ENCODE measurements at regions not wholly inside any gene's neighbourhood (a gene's known extent, or its start where the extent isn't known, plus 50 kb on each side); places are given as distances from the start of the nearest gene placed in this dataset.
"Not testable (repeated sequence)": the region's sequence is repeated elsewhere in the genome, so short reads cannot be mapped to it uniquely, and the experiment has no call there.

DNA sequence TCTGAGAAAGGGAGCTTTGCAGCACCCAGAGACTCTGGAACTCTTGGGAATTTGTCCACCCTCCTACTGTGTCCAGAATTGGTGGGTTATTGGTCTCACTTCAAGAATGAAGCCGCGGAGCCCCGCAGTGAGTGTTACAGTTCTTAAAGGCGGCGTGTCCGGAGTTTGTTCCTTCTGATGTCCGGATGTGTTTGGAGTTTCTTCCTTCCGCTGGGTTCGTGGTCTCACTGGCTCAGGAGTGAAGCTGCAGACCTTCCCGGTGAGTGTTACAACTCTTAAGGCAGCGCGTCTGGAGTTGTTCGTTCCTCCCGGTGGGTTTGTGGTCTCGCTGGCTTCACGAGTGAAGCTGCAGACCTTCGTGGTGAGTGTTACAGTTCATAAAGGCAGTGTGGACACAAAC lies 824.7 kb downstream of the LRRTM4 start:
- not testable (repeated sequence) for DNase-seq (ENCODE audit: low spot score)

DNA sequence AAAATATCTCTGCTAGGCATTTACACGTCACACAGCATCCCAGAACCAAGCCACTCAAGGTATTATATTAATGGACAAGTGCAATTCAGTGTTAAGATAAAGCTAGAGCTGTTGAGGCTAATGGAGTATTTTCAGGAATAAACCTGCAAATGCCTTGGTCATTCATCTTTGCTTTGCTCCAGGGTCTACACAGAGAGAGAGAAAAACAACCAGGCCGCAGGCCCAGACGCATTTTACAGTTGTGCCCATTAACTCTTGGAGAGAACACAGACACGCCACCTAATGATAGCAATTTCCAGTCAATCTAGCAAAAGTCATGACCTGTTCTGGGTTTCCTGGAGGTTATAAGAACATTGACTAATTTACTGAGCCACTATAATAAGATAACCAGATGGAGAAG lies 829.3 kb downstream of the LRRTM4 start:
- DNase-seq (ENCODE audit: low spot score), result no peak

DNA sequence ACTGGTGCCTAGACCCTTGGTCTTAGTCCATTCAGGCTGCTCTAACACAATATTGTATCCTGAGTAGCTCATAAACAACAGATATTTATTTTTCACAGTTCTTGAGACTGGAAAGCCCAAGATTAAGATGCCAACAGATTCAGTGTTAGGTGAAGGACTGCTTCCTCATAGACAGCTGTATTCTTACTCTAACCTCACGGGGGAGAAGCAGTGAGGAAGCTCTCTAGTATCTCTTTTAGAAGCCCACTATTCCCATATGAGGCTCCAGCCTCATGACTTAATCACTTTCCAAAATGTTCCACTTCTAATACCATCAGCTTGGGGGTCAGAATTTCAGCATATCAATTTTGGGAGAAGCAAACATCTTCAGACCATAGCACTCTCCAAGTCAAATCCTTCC lies 833.4 kb downstream of the LRRTM4 start:
- DNase-seq (ENCODE audit: low spot score), result no peak

DNA sequence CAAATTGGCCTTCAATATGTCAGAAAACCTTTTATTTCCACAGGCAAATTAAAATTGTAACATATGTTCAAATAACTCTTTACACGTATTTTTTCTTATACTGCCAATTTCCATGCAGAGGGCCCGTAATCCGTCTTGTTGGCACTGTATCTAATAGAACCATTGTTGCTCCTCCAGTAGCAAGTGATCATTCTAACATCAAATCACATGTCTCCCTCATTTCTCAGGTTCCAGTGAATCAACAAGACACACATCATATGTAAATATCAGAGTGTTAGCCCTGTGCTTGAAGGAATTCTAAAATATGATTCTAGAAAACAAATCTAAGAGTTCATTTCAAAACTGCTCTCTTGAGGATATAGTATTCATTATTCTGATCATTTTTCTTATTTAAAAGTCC lies 834.3 kb downstream of the LRRTM4 start:
- no peak for DNase-seq (ENCODE audit: low spot score)

DNA sequence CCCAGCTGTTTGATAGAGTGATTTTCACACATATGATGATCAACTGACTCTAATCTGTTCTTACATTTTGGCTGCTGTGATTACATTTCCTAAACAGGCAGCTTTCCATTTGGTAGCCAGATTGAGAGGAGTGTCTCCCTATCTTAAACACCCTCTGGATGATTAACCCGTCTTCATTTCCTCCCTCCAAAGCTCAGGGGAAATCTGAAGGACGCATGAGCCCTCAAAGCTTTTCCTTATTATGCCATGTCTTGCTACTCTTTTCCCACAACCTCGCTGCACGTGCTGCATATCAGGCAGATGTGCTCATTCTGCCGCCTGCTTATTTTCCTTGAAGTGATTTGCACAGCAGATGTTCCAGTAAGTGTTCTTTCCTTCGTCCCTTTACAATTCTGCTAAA lies 837.4 kb downstream of the LRRTM4 start:
- no peak for DNase-seq (ENCODE audit: low spot score)

DNA sequence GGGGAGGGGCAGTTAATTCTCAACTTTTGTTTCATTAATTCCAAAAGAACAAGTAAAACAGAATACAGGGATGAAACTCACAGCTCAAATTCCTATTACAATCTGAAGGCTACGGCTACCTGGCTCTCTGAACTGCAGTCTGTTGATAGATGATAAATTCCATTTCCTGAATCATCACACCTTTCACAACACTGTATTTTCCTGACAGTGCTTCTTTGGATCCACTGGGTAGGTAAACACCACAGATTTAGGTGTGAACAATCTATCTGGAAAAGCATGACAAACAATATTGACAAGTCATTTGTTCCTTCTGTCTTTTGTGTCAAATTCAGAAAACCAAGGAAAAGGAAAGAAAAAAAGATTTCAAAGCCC lies 843.2 kb downstream of the LRRTM4 start:
- DNase-seq (ENCODE audit: low spot score), result no peak

DNA sequence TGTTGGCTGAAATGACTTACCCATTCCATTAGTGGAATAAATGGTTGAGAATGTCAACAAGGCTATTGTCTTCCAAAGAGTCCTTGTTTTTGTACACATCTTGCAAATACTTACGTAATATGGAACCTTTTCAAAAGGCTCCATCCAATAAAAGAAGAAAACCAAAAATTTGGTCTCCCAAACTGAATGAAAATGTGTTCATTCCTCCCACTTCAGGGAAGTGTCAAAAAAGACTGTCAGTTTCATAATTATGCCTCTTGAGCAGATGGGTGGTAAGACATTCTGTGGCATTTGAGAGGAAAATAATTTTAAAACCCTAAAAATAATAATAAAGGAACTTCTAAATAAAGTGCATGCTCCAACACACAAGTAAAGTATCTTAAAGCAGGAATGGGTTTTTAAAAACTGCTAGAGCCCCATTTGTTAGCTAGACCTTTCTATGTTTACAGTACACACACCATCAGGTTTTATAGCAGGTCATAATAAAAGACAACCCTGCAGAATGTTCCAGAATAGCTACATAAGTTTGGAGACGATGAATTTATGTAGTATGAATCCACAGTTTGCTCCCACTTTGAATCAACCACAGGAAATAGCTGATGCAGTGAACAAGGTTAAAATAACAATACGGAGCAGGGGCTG lies 843.7 kb downstream of the LRRTM4 start:
- DNase-seq (ENCODE audit: low spot score), result no peak

DNA sequence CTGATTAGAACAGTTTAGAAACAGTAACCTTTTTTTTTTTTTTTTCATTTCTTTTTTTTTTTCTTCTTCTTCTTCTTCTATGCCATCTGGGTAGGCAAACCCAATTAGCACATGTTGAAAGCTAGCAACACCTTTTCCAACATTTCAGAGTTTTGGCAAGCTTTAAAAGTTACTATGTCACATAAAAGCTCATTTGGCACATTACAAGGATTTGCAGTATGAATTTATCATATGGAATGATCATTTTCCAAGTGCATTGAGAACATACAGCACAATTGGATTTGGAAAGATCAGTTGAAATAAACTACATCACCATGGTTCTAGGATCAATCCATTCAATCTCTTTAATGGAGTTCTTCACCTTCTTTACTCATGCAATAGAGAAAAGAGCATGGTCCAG lies 847.0 kb downstream of the LRRTM4 start:
- DNase-seq (ENCODE audit: low spot score), result no peak

DNA sequence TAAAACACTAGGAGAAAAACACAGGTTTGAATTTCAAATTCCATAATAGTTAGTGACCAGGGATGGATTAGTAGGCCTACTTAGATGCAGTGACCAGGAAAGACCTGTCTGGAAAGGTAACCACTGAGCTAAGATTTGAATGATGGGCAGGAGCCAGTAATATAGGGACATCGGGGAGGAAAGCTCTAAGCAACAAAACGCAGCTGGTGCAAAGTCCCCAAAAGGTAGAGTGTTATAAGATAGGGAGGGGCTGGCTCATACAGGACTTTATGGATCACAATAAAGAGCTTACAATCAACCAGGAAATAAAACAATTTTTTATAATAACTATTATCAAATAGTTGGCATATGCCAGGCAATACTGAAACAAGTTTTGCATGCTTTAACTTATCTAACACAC lies 849.4 kb downstream of the LRRTM4 start:
- no peak for DNase-seq (ENCODE audit: low spot score)

DNA sequence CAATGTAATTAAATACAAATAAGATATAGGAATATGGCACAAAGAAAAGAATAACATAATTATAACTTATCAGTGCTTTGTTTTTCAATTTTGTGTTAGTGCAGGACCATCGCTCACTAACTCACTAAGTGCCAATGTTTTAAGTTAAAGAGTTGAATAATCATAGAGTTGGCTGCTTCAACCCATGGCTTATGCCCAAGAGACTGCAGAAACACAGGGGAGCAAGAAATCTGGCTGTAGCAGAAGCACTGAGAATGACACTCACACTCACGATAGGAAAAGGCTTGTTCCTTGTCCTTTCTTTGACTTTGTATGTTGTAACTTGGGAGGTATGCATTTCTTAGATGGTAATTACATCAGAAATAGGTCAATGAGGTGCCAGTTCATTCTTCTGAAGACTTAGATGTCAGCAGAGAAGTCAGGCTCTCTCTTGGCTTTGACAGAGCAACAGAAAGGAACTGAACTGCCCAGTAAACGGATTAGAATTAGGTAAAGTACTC lies 852.2 kb downstream of the LRRTM4 start:
- no peak for DNase-seq (ENCODE audit: low spot score)

DNA sequence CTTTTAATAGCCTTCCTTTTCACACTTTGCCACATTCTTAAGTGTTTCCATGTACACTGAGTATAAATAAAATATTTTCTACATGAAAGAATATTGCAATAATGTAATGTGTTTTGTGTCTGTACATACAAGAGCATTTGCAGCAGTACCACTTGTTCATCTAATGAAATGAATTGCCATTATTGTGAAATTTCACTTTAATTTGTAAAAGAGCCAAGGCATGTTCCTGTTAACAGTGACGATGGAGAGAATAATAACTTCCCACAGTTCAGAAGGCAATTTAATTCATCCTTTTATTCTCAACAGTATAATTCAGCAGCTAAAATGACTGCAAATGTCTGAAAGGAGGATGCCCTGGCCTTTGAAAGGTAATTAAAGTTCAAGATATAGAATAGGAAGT lies 853.9 kb downstream of the LRRTM4 start:
- DNase-seq (ENCODE audit: low spot score), result no peak

DNA sequence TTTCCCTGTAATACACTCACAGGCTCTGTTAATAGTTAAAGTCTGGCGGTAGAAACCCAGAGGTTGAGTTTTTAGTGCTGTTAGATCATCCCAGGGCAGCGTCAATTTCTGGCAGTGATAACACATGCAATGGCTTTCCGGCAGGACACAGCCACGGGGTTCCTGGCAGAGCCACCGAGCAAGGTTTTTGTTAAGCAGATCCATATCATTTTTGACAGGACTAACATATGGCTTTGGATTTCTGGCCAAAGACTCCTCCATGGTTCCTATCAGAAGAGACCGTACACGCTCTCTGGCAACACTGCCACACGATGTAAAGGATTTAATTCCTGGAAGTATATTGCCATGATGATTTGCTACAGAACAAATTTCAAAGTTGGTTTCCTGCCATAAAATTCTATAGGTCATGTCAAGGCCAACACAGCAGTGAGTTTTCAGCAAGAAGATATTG lies 854.3 kb downstream of the LRRTM4 start:
- DNase-seq (ENCODE audit: low spot score), result no peak

DNA sequence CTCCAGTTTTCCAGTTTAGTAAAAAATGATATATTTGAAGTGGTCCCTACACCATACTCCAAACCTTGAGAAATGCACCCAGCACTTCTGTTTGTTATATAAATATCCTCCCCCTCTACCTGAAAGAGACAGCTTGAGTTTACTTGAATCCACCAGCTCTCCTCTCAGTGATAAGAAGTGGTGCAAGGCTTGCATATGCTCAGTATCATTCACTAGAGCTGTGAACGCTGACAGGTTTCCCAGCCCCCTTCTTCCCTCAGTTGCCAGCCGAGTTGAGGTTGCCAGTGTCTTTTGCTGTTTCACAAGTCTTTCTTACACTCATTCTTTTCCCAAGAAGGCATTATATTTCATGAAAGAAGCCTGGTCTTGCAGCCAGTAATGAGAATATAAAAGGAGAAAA lies 880.0 kb downstream of the LRRTM4 start:
- DNase-seq (ENCODE audit: low spot score), result no peak

DNA sequence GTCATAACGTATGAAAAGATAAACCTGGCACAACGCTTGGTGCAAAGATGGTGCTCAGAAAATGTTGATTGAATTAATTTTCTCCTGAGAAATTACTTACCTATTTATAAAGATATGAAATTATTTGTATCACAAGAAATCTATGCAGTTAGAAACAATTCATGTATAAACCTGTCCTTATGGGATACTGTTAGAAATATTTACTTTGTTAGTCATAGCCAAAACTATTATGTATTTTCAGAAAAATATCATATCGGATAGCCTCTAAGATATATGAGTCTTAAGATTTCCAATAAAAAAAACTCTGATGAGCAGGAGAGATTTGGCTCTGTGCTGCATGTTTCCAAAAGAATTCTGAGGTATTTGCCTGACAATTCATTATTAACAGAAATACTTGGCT lies 880.7 kb downstream of the LRRTM4 start:
- no peak for DNase-seq (ENCODE audit: low spot score)

DNA sequence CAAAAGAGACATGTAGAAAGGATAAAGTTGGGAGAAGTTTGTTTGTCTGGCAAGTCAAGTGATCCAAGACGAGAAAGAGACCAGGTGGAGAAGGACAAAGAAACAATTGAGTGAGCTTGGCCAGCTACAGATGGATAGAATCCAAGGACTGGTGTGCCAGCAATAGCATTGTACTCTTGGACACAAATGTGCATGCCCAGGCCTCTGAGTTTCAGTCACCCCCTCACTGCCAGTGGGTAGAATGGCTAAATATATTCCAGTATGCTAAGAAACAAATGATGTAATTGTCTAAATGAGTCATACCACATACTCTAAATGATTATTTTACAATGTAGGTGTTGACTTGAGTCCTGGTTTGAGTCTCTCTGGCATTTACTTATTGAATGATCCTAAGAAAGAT lies 881.3 kb downstream of the LRRTM4 start:
- DNase-seq (ENCODE audit: low spot score), result peak; percentile 2

DNA sequence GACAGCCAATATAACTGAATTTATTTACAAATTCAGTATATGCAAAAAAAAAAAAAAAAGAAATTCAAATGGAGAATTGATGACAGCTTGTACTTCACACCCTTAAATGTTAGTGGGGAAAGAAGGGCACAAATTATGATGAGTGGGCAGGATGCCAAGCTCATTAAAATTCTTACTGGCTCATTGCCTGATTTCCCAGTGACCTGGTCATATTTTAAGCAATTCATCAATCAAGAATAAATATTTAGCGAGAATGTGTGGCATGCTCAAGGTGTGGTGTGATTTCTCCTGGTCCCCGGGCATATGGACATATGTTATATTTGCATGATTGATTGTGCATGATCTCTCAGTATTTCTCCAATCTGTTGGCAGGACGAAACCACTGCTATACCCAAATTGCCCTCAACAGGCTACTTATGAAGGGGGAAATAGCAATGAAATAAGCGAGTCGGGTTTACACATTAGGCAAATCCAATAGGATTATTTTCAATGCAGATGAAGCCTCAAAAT lies 883.0 kb downstream of the LRRTM4 start:
- no peak for DNase-seq (ENCODE audit: low spot score)

DNA sequence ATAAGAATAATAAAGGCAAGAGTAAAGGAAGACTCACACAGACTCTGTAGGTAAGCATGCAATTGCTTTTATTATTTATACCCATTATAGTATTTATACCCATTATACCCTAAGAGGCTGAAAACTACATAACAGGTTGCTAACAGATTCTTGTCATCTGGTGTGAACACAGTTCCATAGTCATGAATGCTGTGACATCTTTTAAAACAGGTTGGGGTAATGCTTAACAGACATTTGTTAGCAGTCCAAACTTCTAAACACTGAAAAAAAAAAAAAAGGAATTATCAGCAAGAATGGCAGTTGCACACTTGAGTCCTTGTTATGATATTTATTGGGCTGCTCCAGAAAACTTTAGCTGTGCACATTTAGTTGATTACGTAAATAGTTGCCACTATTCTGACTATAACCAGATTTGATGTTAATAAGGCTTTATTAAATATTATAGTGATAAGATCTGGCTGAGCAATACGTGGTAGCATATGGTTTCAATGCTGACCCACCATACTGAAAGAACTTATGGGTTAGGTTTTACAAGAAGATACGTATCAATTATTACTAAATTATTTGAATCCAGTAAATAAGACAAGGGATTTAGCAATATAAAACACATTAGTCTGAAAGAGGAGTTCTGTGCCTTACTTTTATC lies 888.8 kb downstream of the LRRTM4 start:
- no peak for DNase-seq (ENCODE audit: low spot score)

DNA sequence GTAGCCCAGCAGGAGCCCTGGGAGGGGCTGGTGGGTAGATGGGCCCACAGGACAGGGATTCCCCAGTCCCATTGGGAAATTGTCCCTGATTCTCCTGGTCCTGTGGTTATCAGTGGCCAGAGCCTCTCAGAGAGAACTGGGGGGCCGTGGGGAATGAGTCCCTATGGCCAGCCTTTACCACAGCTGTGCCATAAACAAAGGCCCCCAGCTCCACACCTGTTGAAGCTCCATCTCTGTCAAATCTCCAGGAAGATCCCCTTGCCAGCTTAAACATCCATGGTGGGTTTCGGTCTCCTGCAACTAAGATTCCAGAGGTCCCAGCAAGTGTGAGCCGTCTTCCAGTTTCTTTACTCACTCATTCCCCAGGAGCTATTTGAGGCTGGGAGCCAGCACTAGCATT lies 897.1 kb downstream of the LRRTM4 start:
- DNase-seq (ENCODE audit: low spot score), result no peak

DNA sequence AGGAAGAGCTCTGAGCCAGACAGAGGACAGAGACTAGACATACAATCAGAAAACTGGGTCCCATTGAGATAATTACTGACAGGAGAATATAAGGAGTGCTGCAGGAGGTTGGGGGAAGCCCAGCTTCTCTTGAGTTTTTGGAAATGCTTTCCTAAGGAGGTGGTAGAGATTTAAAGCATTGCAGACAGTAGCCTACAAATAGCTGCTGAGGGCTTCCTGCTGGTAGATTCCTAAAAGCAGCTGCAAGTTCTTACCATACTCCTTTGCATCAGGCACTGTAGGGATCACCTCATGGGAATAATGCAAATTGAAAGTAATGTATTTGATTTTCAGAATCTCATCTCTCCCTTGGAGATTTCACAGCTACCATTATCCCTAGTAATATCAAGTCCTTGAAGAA lies 902.6 kb upstream of the GCFC2 start:
- no peak for DNase-seq (ENCODE audit: low spot score)

DNA sequence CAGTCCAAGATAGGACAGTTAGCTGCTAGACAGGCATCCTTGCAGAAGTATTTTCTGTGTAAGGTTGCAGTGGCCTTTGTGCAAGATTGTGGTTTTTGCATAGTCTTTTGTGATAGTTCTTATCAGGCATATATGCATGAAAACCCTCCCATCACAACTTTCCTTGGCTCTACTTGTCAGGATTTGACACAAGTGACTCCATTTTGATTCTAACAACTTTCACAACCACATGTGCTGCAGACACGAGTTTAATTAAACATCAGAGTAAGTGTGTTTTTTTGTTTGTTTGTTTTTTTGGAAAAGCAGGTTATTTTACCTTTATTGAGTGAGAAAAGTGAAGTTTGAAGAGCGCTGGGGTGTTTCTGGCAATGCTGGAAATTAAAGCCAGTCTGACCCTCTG lies 902.0 kb upstream of the GCFC2 start:
- DNase-seq (ENCODE audit: low spot score), result no peak

DNA sequence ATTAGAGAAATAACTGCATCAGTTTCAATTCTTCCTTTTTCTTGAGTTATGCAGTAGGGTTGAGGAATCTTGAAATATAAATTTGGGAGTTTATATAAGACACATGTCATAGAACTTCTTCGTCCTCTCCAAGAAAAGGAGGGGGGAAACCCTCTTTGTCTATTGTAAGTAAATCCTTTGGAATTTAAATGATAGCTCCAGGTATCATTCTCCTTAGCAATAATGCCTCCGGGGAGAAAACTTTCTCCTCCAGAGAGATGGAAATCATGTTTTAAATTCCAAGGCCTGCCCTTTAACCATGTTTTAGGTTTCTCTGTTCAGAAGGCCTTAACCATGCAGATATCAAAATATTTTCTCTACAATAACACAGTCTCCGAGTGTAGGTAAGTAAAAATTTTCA lies 899.7 kb upstream of the GCFC2 start:
- DNase-seq (ENCODE audit: low spot score), result no peak

DNA sequence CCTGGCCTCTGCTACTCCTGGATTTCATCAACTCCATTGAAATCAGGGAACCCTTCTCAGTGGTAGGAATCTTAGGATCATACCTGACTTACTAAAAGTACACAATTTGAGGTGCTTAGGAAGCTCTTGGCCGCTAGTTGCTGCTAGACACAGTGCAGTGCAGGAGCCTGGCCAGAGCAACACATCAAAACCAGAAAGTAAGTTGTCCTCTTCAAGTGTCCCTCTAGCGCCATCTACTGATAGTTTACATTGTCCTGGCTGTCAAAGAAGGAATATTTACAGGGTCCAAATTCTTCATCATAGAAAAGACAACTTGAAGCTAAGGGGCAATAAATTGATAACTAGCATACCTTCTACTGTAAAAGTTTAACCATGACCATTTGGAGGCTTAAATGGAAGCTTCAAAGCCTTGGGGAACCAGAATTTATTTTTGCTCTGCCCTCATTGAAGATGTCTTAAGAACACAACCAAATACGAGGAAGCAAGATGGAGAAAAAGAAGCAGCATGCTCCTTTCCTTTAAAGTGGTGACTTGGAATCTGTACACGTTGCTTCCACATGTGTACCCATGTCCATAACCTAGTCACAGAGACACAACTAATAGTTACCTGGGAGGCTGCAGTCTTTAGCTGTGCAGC lies 889.1 kb upstream of the GCFC2 start:
- DNase-seq (ENCODE audit: low spot score), result peak; percentile 84

DNA sequence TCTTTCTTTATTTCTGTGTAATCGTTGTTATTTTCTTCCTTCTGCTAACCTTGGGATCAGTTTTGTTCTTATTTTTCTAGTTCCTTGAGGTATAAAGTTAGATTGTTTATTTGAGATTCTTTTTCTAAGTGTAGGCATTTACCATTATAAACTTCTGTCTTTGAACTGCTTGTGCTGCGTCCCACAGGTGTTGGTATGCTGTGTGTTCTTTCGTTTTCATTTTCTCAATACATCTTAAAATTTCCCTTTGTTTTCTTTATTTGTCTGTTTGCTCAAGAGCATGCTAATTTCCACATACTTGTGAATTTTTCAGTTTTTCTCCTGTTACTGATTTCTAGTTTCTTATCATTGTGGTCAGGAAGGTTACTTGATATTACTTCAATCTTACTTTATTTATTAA lies 873.8 kb upstream of the GCFC2 start:
- DNase-seq (ENCODE audit: low spot score), result no peak
